ENCODE measurements at regions not wholly inside any gene's neighbourhood (a gene's known extent, or its start where the extent isn't known, plus 50 kb on each side); places are given as distances from the start of the nearest gene placed in this dataset.

GRCh38 chr4:180380733-180381132, 1862.5 kb upstream of the TENM3 start:
- no peak for TF ChIP-seq CTCF (IDR thresholded peaks at IDR 0.05; ENCODE audit: extremely low read depth, low read depth, low read length)
- Histone ChIP-seq H3K4me2 (ENCODE audit: insufficient read depth, low read length) (no peak overlapping the region), H3K27ac (ENCODE audit: low read depth, low read length) (no peak overlapping the region), H3K9me3 (ENCODE audit: low read depth, low read length) (no peaks in the 10 kb centered on the region), H3K4me1 (ENCODE audit: insufficient read depth, low read length) (no peaks in the 10 kb centered on the region), H3K4me3 (ENCODE audit: insufficient read depth, low read length) (no peak overlapping the region), H3K36me3 (ENCODE audit: insufficient read depth, low read length) (no peaks in the 10 kb centered on the region), H2AFZ (ENCODE audit: low read length) (no peak overlapping the region), H3K27me3 (ENCODE audit: insufficient read depth, low read length) (no peaks in the 10 kb centered on the region), H4K20me1 (ENCODE audit: insufficient read depth, low read length) (no peaks in the 10 kb centered on the region), H3K79me2 (ENCODE audit: insufficient read depth, low read length) (no peaks in the 10 kb centered on the region)
- no peak for DNase-seq (ENCODE audit: insufficient read length, low spot score, missing footprints)

- Histone ChIP-seq H3K9me3 (ENCODE audit: low read depth, low read length) (no peaks in the 10 kb centered on the region), H4K20me1 (ENCODE audit: insufficient read depth, low read length) (no peaks in the 10 kb centered on the region), H3K4me3 (ENCODE audit: insufficient read depth, low read length) (no peak overlapping the region), H3K27me3 (ENCODE audit: insufficient read depth, low read length) (no peaks in the 10 kb centered on the region), H3K27ac (ENCODE audit: low read depth, low read length) (no peak overlapping the region), H3K4me2 (ENCODE audit: insufficient read depth, low read length) (no peak overlapping the region), H3K4me1 (ENCODE audit: insufficient read depth, low read length) (no peaks in the 10 kb centered on the region), H2AFZ (ENCODE audit: low read length) (no peak overlapping the region), H3K36me3 (ENCODE audit: insufficient read depth, low read length) (no peaks in the 10 kb centered on the region), H3K79me2 (ENCODE audit: insufficient read depth, low read length) (no peaks in the 10 kb centered on the region)
- no peak for TF ChIP-seq CTCF (IDR thresholded peaks at IDR 0.05; ENCODE audit: extremely low read depth, low read depth, low read length)
- DNase-seq (ENCODE audit: insufficient read length, low spot score, missing footprints), result no peak
These were observed 1851.6 kb upstream of the TENM3 start for GRCh38 chr4:180391613-180392012.

GRCh38 chr4:180394312-180394711, 1848.9 kb upstream of the TENM3 start:
- H3K79me2 ChIP-seq (ENCODE audit: insufficient read depth, low read length), result no peaks in the 10 kb centered on the region
- no peak for DNase-seq (ENCODE audit: insufficient read length, low spot score, missing footprints)
- H3K4me2 ChIP-seq (ENCODE audit: insufficient read depth, low read length), result no peak overlapping the region
- no peaks in the 10 kb centered on the region for H3K36me3 ChIP-seq (ENCODE audit: insufficient read depth, low read length)
- TF ChIP-seq CTCF (IDR thresholded peaks at IDR 0.05; ENCODE audit: extremely low read depth, low read depth, low read length), result no peak
- no peak overlapping the region for H2AFZ ChIP-seq (ENCODE audit: low read length)
- H3K9me3 ChIP-seq (ENCODE audit: low read depth, low read length), result no peaks in the 10 kb centered on the region
- no peaks in the 10 kb centered on the region for H3K4me1 ChIP-seq (ENCODE audit: insufficient read depth, low read length)
- H3K27ac ChIP-seq (ENCODE audit: low read depth, low read length), result no peak overlapping the region
- H3K27me3 ChIP-seq (ENCODE audit: insufficient read depth, low read length), result no peaks in the 10 kb centered on the region
- no peaks in the 10 kb centered on the region for H4K20me1 ChIP-seq (ENCODE audit: insufficient read depth, low read length)
- H3K4me3 ChIP-seq (ENCODE audit: insufficient read depth, low read length), result no peak overlapping the region

GRCh38 chr4:180394730-180395129, 1848.5 kb upstream of the TENM3 start:
- Histone ChIP-seq H2AFZ (ENCODE audit: low read length) (no peak overlapping the region), H3K27ac (ENCODE audit: low read depth, low read length) (no peak overlapping the region), H3K4me2 (ENCODE audit: insufficient read depth, low read length) (no peak overlapping the region), H3K36me3 (ENCODE audit: insufficient read depth, low read length) (no peaks in the 10 kb centered on the region), H3K27me3 (ENCODE audit: insufficient read depth, low read length) (no peaks in the 10 kb centered on the region), H3K4me3 (ENCODE audit: insufficient read depth, low read length) (no peak overlapping the region), H4K20me1 (ENCODE audit: insufficient read depth, low read length) (no peaks in the 10 kb centered on the region), H3K9me3 (ENCODE audit: low read depth, low read length) (no peaks in the 10 kb centered on the region), H3K4me1 (ENCODE audit: insufficient read depth, low read length) (no peaks in the 10 kb centered on the region), H3K79me2 (ENCODE audit: insufficient read depth, low read length) (no peaks in the 10 kb centered on the region)
- no peak for TF ChIP-seq CTCF (IDR thresholded peaks at IDR 0.05; ENCODE audit: extremely low read depth, low read depth, low read length)
- DNase-seq (ENCODE audit: insufficient read length, low spot score, missing footprints), result no peak
